WTC11 (cell line): ENCODE measurements at regions not wholly inside any gene's neighbourhood (a gene's known extent, or its start where the extent isn't known, plus 50 kb on each side); places are given as distances from the start of the nearest gene placed in this dataset.

Experiments used
- ATAC-seq: fragments of 200-7000 bp; cut with Tn5 transposase; 2 replicates; pipeline ENCODE4 v1.10.0; 2021; ENCODE audit warnings: mild to moderate bottlenecking, moderate library complexity
- CTCF ChIA-PET: fragments of 300-600 bp; sonication (Branson Sonifier 250); formaldehyde crosslinking; loops from one replicate; lab custom pipeline; 2021; ENCODE audit warnings: antibody characterized with exemption; lab: Charles Lee
- POLR2A ChIA-PET: fragments of 350-600 bp; sonication (Branson Sonifier 250); formaldehyde crosslinking; loops from one replicate; lab custom pipeline; 2021; ENCODE audit warnings: antibody characterized with exemption; lab: Charles Lee
- DNase-seq: peaks from one replicate; pipeline ENCODE4 v3.0.0; 2021; ENCODE audit warnings: low spot score
- H3K27ac Mint-ChIP-seq: 2 replicates; pipeline ENCODE4 v1.8.0; 2021; ENCODE audit warnings: mixed read lengths
- H3K27me3 Mint-ChIP-seq: 2 replicates; pipeline ENCODE4 v1.8.0; 2021; ENCODE audit warnings: low read depth, mild to moderate bottlenecking, moderate library complexity, mixed read lengths
- H3K36me3 Mint-ChIP-seq: 2 replicates; pipeline ENCODE4 v1.8.0; 2021; ENCODE audit warnings: mixed read lengths
- H3K4me1 Mint-ChIP-seq: 2 replicates; pipeline ENCODE4 v1.8.0; 2022; ENCODE audit warnings: mixed read lengths
- H3K4me3 Mint-ChIP-seq: 2 replicates; pipeline ENCODE4 v1.8.0; 2021; ENCODE audit warnings: mild to moderate bottlenecking, moderate library complexity, mixed read lengths
- H3K9me3 Mint-ChIP-seq: 2 replicates; pipeline ENCODE4 v1.8.0; 2021; ENCODE audit warnings: mixed read lengths
- AFF4 ChIP-seq: sonication (generic); formaldehyde crosslinking; IDR thresholded peaks from 2 replicates; pipeline ENCODE4 v1.8.1; 2023; ENCODE audit warnings: mild to moderate bottlenecking, missing genetic modification reagents, borderline replicate concordance
- CBFB ChIP-seq: sonication (generic); formaldehyde crosslinking; IDR thresholded peaks from 2 replicates; pipeline ENCODE4 v1.8.1; 2022; ENCODE audit warnings: mild to moderate bottlenecking, low read depth, missing genetic modification reagents
- CREB1 ChIP-seq: sonication (generic); formaldehyde crosslinking; IDR thresholded peaks from 2 replicates; pipeline ENCODE4 v1.8.0; 2023; ENCODE audit warnings: mild to moderate bottlenecking, missing genetic modification reagents
- CTCF ChIP-seq: fragments of 200-600 bp; IDR thresholded peaks from 2 replicates; pipeline ENCODE4 v1.8.0; 2022; ENCODE audit warnings: antibody characterized with exemption
- ESRRA ChIP-seq: sonication (generic); formaldehyde crosslinking; IDR thresholded peaks from 2 replicates; pipeline ENCODE4 v1.8.1; 2022; ENCODE audit warnings: mild to moderate bottlenecking, missing genetic modification reagents, borderline replicate concordance
- ETV6 ChIP-seq: sonication (generic); formaldehyde crosslinking; IDR thresholded peaks from 2 replicates; pipeline ENCODE4 v1.8.1; 2022; ENCODE audit warnings: mild to moderate bottlenecking, missing genetic modification reagents
- FOXJ3 ChIP-seq: sonication (generic); formaldehyde crosslinking; IDR thresholded peaks from 2 replicates; pipeline ENCODE4 v1.9.0; 2021; ENCODE audit warnings: missing genetic modification reagents, mild to moderate bottlenecking, borderline replicate concordance
- FOXK1 ChIP-seq: sonication (generic); formaldehyde crosslinking; IDR thresholded peaks from 2 replicates; pipeline ENCODE4 v1.8.0; 2022; ENCODE audit warnings: mild to moderate bottlenecking, moderate library complexity, missing genetic modification reagents
- GABPB1 ChIP-seq: sonication (generic); formaldehyde crosslinking; IDR thresholded peaks from 2 replicates; pipeline ENCODE4 v1.8.1; 2023; ENCODE audit warnings: mild to moderate bottlenecking, missing genetic modification reagents
- JUN ChIP-seq: sonication (generic); formaldehyde crosslinking; IDR thresholded peaks from 2 replicates; pipeline ENCODE4 v1.8.0; 2023; ENCODE audit warnings: mild to moderate bottlenecking, missing genetic modification reagents
- MXD4 ChIP-seq: fragments of 250-450 bp; sonication (Bioruptor Pico); IDR thresholded peaks from 2 replicates; pipeline ENCODE4 v1.8.0; 2021; ENCODE audit warnings: mild to moderate bottlenecking, moderate library complexity, borderline replicate concordance
- MYBL2 ChIP-seq: sonication (generic); formaldehyde crosslinking; IDR thresholded peaks from 2 replicates; pipeline ENCODE4 v1.8.1; 2023; ENCODE audit warnings: mild to moderate bottlenecking, moderate library complexity, missing genetic modification reagents
- NFE2L1 ChIP-seq: sonication (generic); formaldehyde crosslinking; IDR thresholded peaks from 2 replicates; pipeline ENCODE4 v1.8.1; 2023; ENCODE audit warnings: missing genetic modification reagents
- NR2C2 ChIP-seq: sonication (generic); formaldehyde crosslinking; IDR thresholded peaks from 2 replicates; pipeline ENCODE4 v1.8.0; 2022; ENCODE audit warnings: mild to moderate bottlenecking, missing genetic modification reagents
- RELA ChIP-seq: sonication (generic); formaldehyde crosslinking; IDR thresholded peaks from 2 replicates; pipeline ENCODE4 v1.8.1; 2022; ENCODE audit warnings: missing genetic modification reagents, mild to moderate bottlenecking, borderline replicate concordance
- SP1 ChIP-seq: sonication (generic); formaldehyde crosslinking; conservative IDR thresholded peaks from 2 replicates; pipeline ENCODE4 v1.8.1; 2022; ENCODE audit warnings: missing genetic modification reagents
- TEAD1 ChIP-seq: sonication (generic); formaldehyde crosslinking; IDR thresholded peaks from 2 replicates; pipeline ENCODE4 v1.8.0; 2022; ENCODE audit warnings: mild to moderate bottlenecking, missing genetic modification reagents
- TP53 ChIP-seq: sonication (generic); formaldehyde crosslinking; IDR thresholded peaks from 2 replicates; pipeline ENCODE4 v1.8.1; 2023; ENCODE audit warnings: mild to moderate bottlenecking, missing genetic modification reagents
- USF2 ChIP-seq: sonication (generic); formaldehyde crosslinking; IDR thresholded peaks from 2 replicates; pipeline ENCODE4 v1.8.1; 2023; ENCODE audit warnings: mild to moderate bottlenecking, missing genetic modification reagents, moderate library complexity
- ZNF281 ChIP-seq: sonication (generic); formaldehyde crosslinking; IDR thresholded peaks from 2 replicates; pipeline ENCODE4 v1.8.0; 2023; ENCODE audit warnings: mild to moderate bottlenecking, missing genetic modification reagents
- ZNF671 ChIP-seq: fragments of 250-450 bp; sonication (Bioruptor Pico); IDR thresholded peaks from 2 replicates; pipeline ENCODE4 v1.8.0; 2021; ENCODE audit warnings: mild to moderate bottlenecking
- TF ChIP-seq, protein P1 (sequence below): sonication (generic); formaldehyde crosslinking; IDR thresholded peaks from 2 replicates; pipeline ENCODE4 v1.8.1; 2022; ENCODE audit warnings: mild to moderate bottlenecking, missing genetic modification reagents, moderate library complexity, borderline replicate concordance
- TF ChIP-seq, protein P2 (sequence below): sonication (generic); formaldehyde crosslinking; IDR thresholded peaks from 2 replicates; pipeline ENCODE4 v1.8.1; 2022; ENCODE audit warnings: low read depth, missing genetic modification reagents, borderline replicate concordance

- H3K27ac Mint-ChIP-seq = no peak overlapping the region
- TF ChIP-seq CBFB (CRISPR knock-in tag) (no peak), CTCF (no peak), JUN (no peak), MXD4 (no peak), ESRRA (CRISPR knock-in tag) (no peak), USF2 (CRISPR knock-in tag) (no peak)
Measured at GRCh38 chr11:82450996-82451395, 282.7 kb downstream of the FAM181B start.

GRCh38 chr11:82406611-82407010, 327.1 kb downstream of the FAM181B start:
- Mint-ChIP-seq H3K27me3 (no peaks in the 10 kb centered on the region; the same call in 1 of the 2 replicates), H3K36me3 (no peaks in the 10 kb centered on the region; the same call in 1 of the 2 replicates), H3K27ac (no peak overlapping the region), H3K4me1 (no peaks in the 10 kb centered on the region), H3K4me3 (no peak overlapping the region), H3K9me3 (peaks cover 17% of the 10 kb centered on the region)
- no peak for ATAC-seq
- DNase-seq = no peak
- TF ChIP-seq TP53 (CRISPR knock-in tag) (no peak), SP1 (no peak), MYBL2 (no peak), JUN (no peak), ZNF671 (CRISPR knock-in tag) (no peak), CREB1 (CRISPR knock-in tag) (no peak), GABPB1 (CRISPR knock-in tag) (no peak), MXD4 (no peak), ZNF281 (CRISPR knock-in tag) (no peak)
- TF ChIP-seq, protein P1, sequence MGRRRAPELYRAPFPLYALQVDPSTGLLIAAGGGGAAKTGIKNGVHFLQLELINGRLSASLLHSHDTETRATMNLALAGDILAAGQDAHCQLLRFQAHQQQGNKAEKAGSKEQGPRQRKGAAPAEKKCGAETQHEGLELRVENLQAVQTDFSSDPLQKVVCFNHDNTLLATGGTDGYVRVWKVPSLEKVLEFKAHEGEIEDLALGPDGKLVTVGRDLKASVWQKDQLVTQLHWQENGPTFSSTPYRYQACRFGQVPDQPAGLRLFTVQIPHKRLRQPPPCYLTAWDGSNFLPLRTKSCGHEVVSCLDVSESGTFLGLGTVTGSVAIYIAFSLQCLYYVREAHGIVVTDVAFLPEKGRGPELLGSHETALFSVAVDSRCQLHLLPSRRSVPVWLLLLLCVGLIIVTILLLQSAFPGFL (CRISPR knock-in tag) = no peak
- ChIA-PET POLR2A (no interaction called here), CTCF (no interaction called here)

More at GRCh38 chr11:82450996-82451395, 282.7 kb downstream of the FAM181B start:
- Mint-ChIP-seq H3K36me3 (no peaks in the 10 kb centered on the region), H3K9me3 (no peaks in the 10 kb centered on the region), H3K4me3 (no peak overlapping the region), H3K4me1 (no peaks in the 10 kb centered on the region), H3K27me3 (no peaks in the 10 kb centered on the region)
- CTCF ChIA-PET = no interaction called here
- no peak for ATAC-seq
- DNase-seq = no peak
- POLR2A ChIA-PET = no interaction called here

- Mint-ChIP-seq H3K27me3 (no peaks in the 10 kb centered on the region; the same call in 1 of the 2 replicates), H3K4me1 (no peaks in the 10 kb centered on the region), H3K9me3 (peaks cover 10% of the 10 kb centered on the region), H3K4me3 (no peak overlapping the region), H3K27ac (no peak overlapping the region), H3K36me3 (no peaks in the 10 kb centered on the region)
- CTCF ChIA-PET = no interaction called here
- DNase-seq (no peak), ATAC-seq (no peak)
- POLR2A ChIA-PET = no interaction called here
- TF ChIP-seq MYBL2 (no peak), RELA (CRISPR knock-in tag) (no peak), NFE2L1 (CRISPR knock-in tag) (no peak), FOXJ3 (CRISPR knock-in tag) (no peak), FOXK1 (no peak), TP53 (CRISPR knock-in tag) (no peak), AFF4 (no peak), ETV6 (no peak), NR2C2 (CRISPR knock-in tag) (no peak), TEAD1 (CRISPR knock-in tag) (no peak)
- TF ChIP-seq, protein P2, sequence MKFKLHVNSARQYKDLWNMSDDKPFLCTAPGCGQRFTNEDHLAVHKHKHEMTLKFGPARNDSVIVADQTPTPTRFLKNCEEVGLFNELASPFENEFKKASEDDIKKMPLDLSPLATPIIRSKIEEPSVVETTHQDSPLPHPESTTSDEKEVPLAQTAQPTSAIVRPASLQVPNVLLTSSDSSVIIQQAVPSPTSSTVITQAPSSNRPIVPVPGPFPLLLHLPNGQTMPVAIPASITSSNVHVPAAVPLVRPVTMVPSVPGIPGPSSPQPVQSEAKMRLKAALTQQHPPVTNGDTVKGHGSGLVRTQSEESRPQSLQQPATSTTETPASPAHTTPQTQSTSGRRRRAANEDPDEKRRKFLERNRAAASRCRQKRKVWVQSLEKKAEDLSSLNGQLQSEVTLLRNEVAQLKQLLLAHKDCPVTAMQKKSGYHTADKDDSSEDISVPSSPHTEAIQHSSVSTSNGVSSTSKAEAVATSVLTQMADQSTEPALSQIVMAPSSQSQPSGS (CRISPR knock-in tag) = no peak
Measured at GRCh38 chr11:82405421-82405820, 328.2 kb downstream of the FAM181B start.
